SK-N-SH (cell line): ENCODE measurements at regions not wholly inside any gene's neighbourhood (a gene's known extent, or its start where the extent isn't known, plus 50 kb on each side); places are given as distances from the start of the nearest gene placed in this dataset.

ENCODE experiments used
- CTCF ChIP-seq: fragments of 200-600 bp; sonication (generic); IDR thresholded peaks from 2 replicates; pipeline ENCODE4 v1.6.1; 2017; ENCODE audit warnings: antibody characterized with exemption, mild to moderate bottlenecking, moderate library complexity
- EP300 ChIP-seq, 2 experiments: IDR thresholded peaks; 2 replicates each; pipeline versions ENCODE4 v1.4.0 to v1.6.1; 2012; ENCODE audit warnings: borderline replicate concordance in 1 of 2, low read depth in 1 of 2, low read length in 1 of 2
- EZH2phosphoT487 ChIP-seq: fragments of 200-600 bp; sonication (generic); IDR thresholded peaks from 2 replicates; pipeline ENCODE4 v1.6.1; 2017; ENCODE audit warnings: low read depth, mixed run types, mild to moderate bottlenecking, antibody characterized with exemption, moderate library complexity, borderline replicate concordance
- FOXJ3 ChIP-seq: sonication (generic); formaldehyde crosslinking; IDR thresholded peaks from 2 replicates; pipeline ENCODE4 v1.5.1; 2020; ENCODE audit warnings: mild to moderate bottlenecking, missing genetic modification reagents
- FOXM1 ChIP-seq: IDR thresholded peaks from 2 replicates; pipeline ENCODE4 v1.4.0; 2012; ENCODE audit warnings: low read depth, mild to moderate bottlenecking
- JUND ChIP-seq: IDR thresholded peaks from 2 replicates; pipeline ENCODE4 v1.4.0; 2012
- MAX ChIP-seq: IDR thresholded peaks from 2 replicates; pipeline ENCODE4 v1.4.0; 2012; ENCODE audit warnings: low read depth
- MEF2A ChIP-seq: IDR thresholded peaks from 2 replicates; pipeline ENCODE4 v1.4.0; 2012; ENCODE audit warnings: low read depth, borderline replicate concordance
- NFIC ChIP-seq: IDR thresholded peaks from 2 replicates; pipeline ENCODE4 v1.4.0; 2012; ENCODE audit warnings: borderline replicate concordance
- NRF1 ChIP-seq: IDR thresholded peaks from 2 replicates; pipeline ENCODE4 v1.6.1; 2012; ENCODE audit warnings: low read depth, mild to moderate bottlenecking, low read length
- PBX3 ChIP-seq: IDR thresholded peaks from 2 replicates; pipeline ENCODE4; 2012
- POLR2AphosphoS5 ChIP-seq: IDR thresholded peaks from 2 replicates; pipeline ENCODE4 v1.6.1; 2012; ENCODE audit warnings: low read depth, low read length
- TCF12 ChIP-seq: IDR thresholded peaks from 2 replicates; pipeline ENCODE4 v1.4.0; 2012

- TF ChIP-seq CTCF (no peak), MAX (no peak), FOXM1 (no peak), POLR2AphosphoS5 (no peak), NRF1 (no peak), PBX3 (no peak), NFIC (no peak), TCF12 (no peak), EZH2phosphoT487 (no peak), EP300 (IDR thresholded peaks at IDR 0.05; ENCODE audit: borderline replicate concordance in 1 of 2, low read depth in 1 of 2, low read length in 1 of 2) (no peak), MEF2A (no peak), FOXJ3 (CRISPR knock-in tag) (no peak), JUND (no peak)
These were observed 284.8 kb upstream of the INTU start for GRCh38 chr4:127347936-127348335.
